ENCODE measurements at regions not wholly inside any gene's neighbourhood (a gene's known extent, or its start where the extent isn't known, plus 50 kb on each side); places are given as distances from the start of the nearest gene placed in this dataset.

DNA sequence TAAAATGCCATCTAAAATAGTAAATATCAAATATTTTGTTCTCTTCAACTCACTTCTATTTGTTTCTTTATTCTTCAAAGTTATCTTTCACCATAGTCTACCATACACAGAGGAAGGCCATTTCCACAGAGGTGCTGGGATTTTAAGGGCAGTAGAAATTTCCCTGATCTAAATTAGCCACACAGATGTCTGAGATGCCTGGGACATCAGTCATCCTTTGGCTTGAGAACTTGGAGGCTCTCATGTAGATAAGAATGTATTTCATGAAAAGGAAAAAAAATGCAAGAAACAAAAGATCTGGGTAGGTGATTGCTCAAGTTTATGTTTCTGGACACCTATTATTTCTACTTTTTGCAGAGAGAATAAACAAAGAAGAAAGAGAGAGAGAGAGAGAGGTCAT is 1008.2 kb downstream of the NLGN4X start:
- H3K27me3 ChIP-seq = no peaks in the 10 kb centered on the region
- intact Hi-C loops (cut with DNase I; ENCODE audit: low total_unique reads) = no loop called here
- no peaks in the 10 kb centered on the region for H3K36me3 ChIP-seq
- DNase-seq = no peak
- H3K27ac ChIP-seq = no peak overlapping the region
- H3K4me3 ChIP-seq = no peak overlapping the region
- TF ChIP-seq POLR2A (IDR thresholded peaks at IDR 0.05) = no peak
- TF ChIP-seq, protein P1, sequence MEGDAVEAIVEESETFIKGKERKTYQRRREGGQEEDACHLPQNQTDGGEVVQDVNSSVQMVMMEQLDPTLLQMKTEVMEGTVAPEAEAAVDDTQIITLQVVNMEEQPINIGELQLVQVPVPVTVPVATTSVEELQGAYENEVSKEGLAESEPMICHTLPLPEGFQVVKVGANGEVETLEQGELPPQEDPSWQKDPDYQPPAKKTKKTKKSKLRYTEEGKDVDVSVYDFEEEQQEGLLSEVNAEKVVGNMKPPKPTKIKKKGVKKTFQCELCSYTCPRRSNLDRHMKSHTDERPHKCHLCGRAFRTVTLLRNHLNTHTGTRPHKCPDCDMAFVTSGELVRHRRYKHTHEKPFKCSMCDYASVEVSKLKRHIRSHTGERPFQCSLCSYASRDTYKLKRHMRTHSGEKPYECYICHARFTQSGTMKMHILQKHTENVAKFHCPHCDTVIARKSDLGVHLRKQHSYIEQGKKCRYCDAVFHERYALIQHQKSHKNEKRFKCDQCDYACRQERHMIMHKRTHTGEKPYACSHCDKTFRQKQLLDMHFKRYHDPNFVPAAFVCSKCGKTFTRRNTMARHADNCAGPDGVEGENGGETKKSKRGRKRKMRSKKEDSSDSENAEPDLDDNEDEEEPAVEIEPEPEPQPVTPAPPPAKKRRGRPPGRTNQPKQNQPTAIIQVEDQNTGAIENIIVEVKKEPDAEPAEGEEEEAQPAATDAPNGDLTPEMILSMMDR (IDR thresholded peaks at IDR 0.05) = no peak
- no peaks in the 10 kb centered on the region for H3K9me3 ChIP-seq
- no peaks in the 10 kb centered on the region for H3K4me1 ChIP-seq

DNA sequence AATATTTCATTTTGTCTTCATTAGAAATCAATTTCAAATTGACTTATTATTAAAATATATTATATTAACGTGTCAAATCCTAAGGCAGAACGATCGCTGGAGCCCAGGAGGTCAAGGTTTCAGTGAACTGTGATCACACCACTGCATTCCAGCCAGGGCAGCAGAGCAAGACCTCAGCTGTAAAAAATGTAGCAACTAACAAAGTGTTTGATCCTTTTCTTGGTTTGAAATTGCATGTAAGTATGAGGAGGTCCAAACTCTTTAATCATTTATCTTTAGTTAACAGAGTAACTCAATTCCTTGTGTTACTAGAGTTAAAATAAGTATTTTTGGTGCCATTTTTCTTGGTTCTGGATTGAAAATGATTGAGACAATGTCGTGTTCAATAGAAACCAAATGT is 1033.9 kb downstream of the NLGN4X start:
- Histone ChIP-seq H3K27ac (no peak overlapping the region), H3K27me3 (no peaks in the 10 kb centered on the region), H3K36me3 (no peaks in the 10 kb centered on the region), H3K4me1 (no peaks in the 10 kb centered on the region), H3K9me3 (no peaks in the 10 kb centered on the region), H3K4me3 (no peak overlapping the region)
- intact Hi-C loops (cut with DNase I; ENCODE audit: low total_unique reads) = no loop called here
- DNase-seq = no peak
- TF ChIP-seq, protein P1 (IDR thresholded peaks at IDR 0.05) = no peak
- TF ChIP-seq POLR2A (IDR thresholded peaks at IDR 0.05) = no peak

DNA sequence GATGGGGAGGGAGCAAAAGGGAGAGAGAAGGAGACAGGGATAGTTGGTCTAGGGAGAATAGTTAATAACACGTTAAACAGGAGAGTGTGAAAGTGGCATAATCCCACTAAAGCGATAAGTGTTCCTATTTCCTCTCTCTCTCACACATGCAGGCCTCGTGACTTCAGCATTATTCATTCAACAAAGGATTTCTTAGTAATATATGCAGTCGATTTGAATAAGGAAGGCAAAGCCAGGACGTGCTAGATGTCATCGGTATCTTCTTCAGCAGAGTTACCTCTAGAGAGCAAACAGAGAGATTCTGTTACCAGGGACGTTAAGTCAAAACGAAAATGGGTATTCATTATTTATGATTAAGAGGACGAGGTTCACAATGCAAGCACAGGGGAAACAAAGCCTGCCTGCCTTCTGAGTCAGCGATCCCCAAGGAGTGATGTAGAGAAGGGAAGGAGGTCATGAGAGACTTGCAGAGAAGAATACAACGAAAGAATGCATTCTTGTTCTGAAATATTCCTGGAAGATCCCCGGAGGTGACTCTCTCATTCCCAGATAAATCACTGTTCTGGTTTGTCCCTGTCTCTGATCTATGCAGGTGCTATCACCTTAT is 1048.4 kb downstream of the NLGN4X start:
- TF ChIP-seq POLR2A (IDR thresholded peaks at IDR 0.05) = no peak
- TF ChIP-seq, protein P1 (IDR thresholded peaks at IDR 0.05) = no peak
- Histone ChIP-seq H3K36me3 (no peaks in the 10 kb centered on the region), H3K4me1 (no peaks in the 10 kb centered on the region), H3K4me3 (no peak overlapping the region), H3K27me3 (no peaks in the 10 kb centered on the region), H3K9me3 (no peaks in the 10 kb centered on the region), H3K27ac (no peak overlapping the region)
- intact Hi-C loops (cut with DNase I; ENCODE audit: low total_unique reads) = no loop called here
- no peak for DNase-seq

DNA sequence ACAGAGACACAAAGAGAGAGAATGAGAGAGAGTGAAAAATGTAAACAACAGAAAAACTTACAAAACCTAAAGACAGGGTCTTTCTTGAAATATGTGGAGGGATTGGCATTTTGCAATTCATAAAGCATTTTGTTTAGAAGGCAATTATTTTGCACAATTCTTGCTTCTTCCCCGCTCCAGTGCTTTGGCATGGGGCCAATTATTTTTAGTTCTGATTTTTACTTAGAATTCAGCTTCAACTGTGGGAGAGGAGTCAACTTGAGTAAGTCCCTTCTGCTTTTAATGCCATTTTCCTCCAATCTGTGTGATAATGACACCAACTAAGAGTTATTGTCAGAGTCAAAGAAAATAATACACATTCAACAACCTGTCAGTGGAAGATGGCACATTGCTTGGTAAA is 1051.9 kb downstream of the NLGN4X start:
- Histone ChIP-seq H3K9me3 (no peaks in the 10 kb centered on the region), H3K27ac (no peak overlapping the region), H3K4me3 (no peak overlapping the region), H3K27me3 (no peaks in the 10 kb centered on the region), H3K4me1 (no peaks in the 10 kb centered on the region), H3K36me3 (no peaks in the 10 kb centered on the region)
- intact Hi-C loops (cut with DNase I; ENCODE audit: low total_unique reads) = no loop called here
- no peak for TF ChIP-seq POLR2A (IDR thresholded peaks at IDR 0.05)
- TF ChIP-seq, protein P1 (IDR thresholded peaks at IDR 0.05) = no peak
- no peak for DNase-seq

DNA sequence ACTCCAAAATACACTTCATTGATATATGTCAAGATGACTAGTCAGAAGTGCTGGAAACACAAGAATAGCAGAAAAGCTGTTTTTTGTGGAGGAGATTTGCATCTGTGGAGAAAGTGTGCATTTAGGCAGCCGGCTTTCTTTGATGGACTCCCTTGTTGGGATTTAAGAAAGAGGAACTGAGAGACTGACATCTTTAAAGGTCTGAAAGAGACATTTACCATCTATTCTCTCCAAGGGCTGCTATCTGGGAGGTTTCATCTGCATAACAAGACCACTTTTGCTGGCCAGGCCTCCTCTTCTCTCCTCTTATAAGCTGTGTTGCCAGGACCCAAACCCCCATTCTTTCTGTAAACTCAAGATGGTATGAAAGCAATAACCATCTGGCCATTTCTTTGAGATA is 1065.0 kb downstream of the NLGN4X start:
- intact Hi-C loops (cut with DNase I; ENCODE audit: low total_unique reads) = no loop called here
- no peaks in the 10 kb centered on the region for H3K27me3 ChIP-seq
- TF ChIP-seq, protein P1 (IDR thresholded peaks at IDR 0.05) = no peak
- no peak for TF ChIP-seq POLR2A (IDR thresholded peaks at IDR 0.05)

More for the DNA sequence above, 1065.0 kb downstream of the NLGN4X start:
- Histone ChIP-seq H3K4me3 (no peak overlapping the region), H3K9me3 (no peaks in the 10 kb centered on the region), H3K27ac (no peak overlapping the region), H3K36me3 (no peaks in the 10 kb centered on the region), H3K4me1 (no peaks in the 10 kb centered on the region)
- no peak for DNase-seq

Measured in uterus (tissue), 3 donors.